Lower lobe of right lung (tissue), 2 donors: ENCODE measurements at regions not wholly inside any gene's neighbourhood (a gene's known extent, or its start where the extent isn't known, plus 50 kb on each side); places are given as distances from the start of the nearest gene placed in this dataset.
"Not testable (repeated sequence)": the region's sequence is repeated elsewhere in the genome, so short reads cannot be mapped to it uniquely, and the experiment has no call there.

Source experiments
- ATAC-seq, 2 donors: fragments of 200-7000 bp; cut with Tn5 transposase; one replicate each; pipeline ENCODE4 v1.9.1; 2020 to 2022; ENCODE audit warnings: mild to moderate bottlenecking in 2 of 2, moderate library complexity in 2 of 2
- DNase-seq: peaks from one replicate; pipeline ENCODE4 v3.0.0-alpha.2; 2020
- H3K27ac ChIP-seq: fragments of 200-600 bp; one replicate; pipeline ENCODE4 v1.8.0; 2022
- H3K27me3 ChIP-seq: fragments of 200-600 bp; one replicate; pipeline ENCODE4 v1.8.0; 2022; ENCODE audit warnings: low read depth
- H3K36me3 ChIP-seq: fragments of 200-600 bp; one replicate; pipeline ENCODE4 v1.8.0; 2022; ENCODE audit warnings: mild to moderate bottlenecking
- H3K4me1 ChIP-seq: fragments of 200-600 bp; one replicate; pipeline ENCODE4 v1.8.0; 2022
- H3K4me3 ChIP-seq: fragments of 200-600 bp; one replicate; pipeline ENCODE4 v1.8.0; 2022; ENCODE audit warnings: mild to moderate bottlenecking
- H3K9me3 ChIP-seq: fragments of 200-600 bp; one replicate; pipeline ENCODE4 v1.8.0; 2022
- CTCF ChIP-seq: fragments of 200-600 bp; IDR thresholded peaks from one replicate; pipeline ENCODE4 v1.8.0; 2022; ENCODE audit warnings: antibody characterized with exemption, mild to moderate bottlenecking
- intact Hi-C: fragments of 100-400 bp; cut with DNase I; formaldehyde crosslinking; loops from one replicate; pipeline ENCODE4 v1.11.0; 2022
- donor health status: DM: no; HTN: yes; CAD: no; lungs with severe emphysema.

GRCh38 chr14:44388306-44388705, 118.8 kb downstream of the FSCB start:
- Histone ChIP-seq H3K27me3 (no peaks in the 10 kb centered on the region), H3K27ac (no peak overlapping the region), H3K4me3 (no peak overlapping the region), H3K9me3 (no peaks in the 10 kb centered on the region), H3K4me1 (no peaks in the 10 kb centered on the region), H3K36me3 (no peaks in the 10 kb centered on the region)
- DNase-seq: no peak
- no peak for ATAC-seq
- no peak for TF ChIP-seq CTCF
- intact Hi-C loops: no loop called here

- H3K27ac ChIP-seq: no peak overlapping the region
- H3K27me3 ChIP-seq: no peaks in the 10 kb centered on the region
- no peaks in the 10 kb centered on the region for H3K4me1 ChIP-seq
- intact Hi-C loops: no loop called here
- no peaks in the 10 kb centered on the region for H3K36me3 ChIP-seq
- H3K9me3 ChIP-seq: no peaks in the 10 kb centered on the region
- TF ChIP-seq CTCF: no peak
- ATAC-seq: no peak
- DNase-seq: no peak
- no peak overlapping the region for H3K4me3 ChIP-seq
These were observed 121.2 kb downstream of the FSCB start for GRCh38 chr14:44385906-44386305.

- H3K4me1 ChIP-seq, ATAC-seq, H3K27me3 ChIP-seq, H3K36me3 ChIP-seq, DNase-seq, H3K4me3 ChIP-seq, H3K27ac ChIP-seq, H3K9me3 ChIP-seq, intact Hi-C loops: not testable (repeated sequence)
These were observed 121.8 kb downstream of the FSCB start for GRCh38 chr14:44385296-44385695.

GRCh38 chr14:44384601-44385293, 122.3 kb downstream of the FSCB start:
- H3K27me3 ChIP-seq, ATAC-seq, H3K9me3 ChIP-seq, H3K36me3 ChIP-seq, H3K4me1 ChIP-seq, DNase-seq, H3K4me3 ChIP-seq, intact Hi-C loops, H3K27ac ChIP-seq: not testable (repeated sequence)

- intact Hi-C loops: no loop called here
- DNase-seq (no peak), ATAC-seq (no peak)
- no peaks in the 10 kb centered on the region for H3K9me3 ChIP-seq
- H3K36me3 ChIP-seq: no peaks in the 10 kb centered on the region
- H3K4me1 ChIP-seq: no peaks in the 10 kb centered on the region
- no peaks in the 10 kb centered on the region for H3K27me3 ChIP-seq
- no peak for TF ChIP-seq CTCF
- H3K4me3 ChIP-seq: no peak overlapping the region
- no peak overlapping the region for H3K27ac ChIP-seq
These were observed 123.0 kb downstream of the FSCB start for GRCh38 chr14:44384093-44384492.

GRCh38 chr14:44383636-44384035, 123.4 kb downstream of the FSCB start:
- Histone ChIP-seq H3K27me3 (no peaks in the 10 kb centered on the region), H3K27ac (no peak overlapping the region), H3K4me1 (no peaks in the 10 kb centered on the region), H3K36me3 (no peaks in the 10 kb centered on the region), H3K9me3 (no peaks in the 10 kb centered on the region), H3K4me3 (no peak overlapping the region)
- intact Hi-C loops: no loop called here
- ATAC-seq (no peak), DNase-seq (no peak)
- TF ChIP-seq CTCF: no peak
